Kidney (tissue), 13 donors: ENCODE measurements at regions not wholly inside any gene's neighbourhood (a gene's known extent, or its start where the extent isn't known, plus 50 kb on each side); places are given as distances from the start of the nearest gene placed in this dataset.

ENCODE experiments used
- DNase-seq, 5 donors: peaks; one replicate each; pipeline ENCODE4 v3.0.0-alpha.2; 2013 to 2020
- FAIRE-seq: peaks from 2 replicates; lab custom pipeline; 2012; peaks lifted over from hg19 to GRCh38; lab: Jason Lieb, UNC
- H3K27ac ChIP-seq, 2 donors: one replicate each; pipeline ENCODE4 v1.7.0; 2013; ENCODE audit warnings: low read depth in 2 of 2, low read length in 2 of 2, inconsistent platforms in 1 of 2
- H3K27me3 ChIP-seq: one replicate; pipeline ENCODE4 v1.7.1; 2013; ENCODE audit warnings: low read length, inconsistent platforms; ENCODE audit not compliant: control insufficient read depth, insufficient read depth
- H3K36me3 ChIP-seq, 3 donors: one replicate each; pipeline versions ENCODE4 v1.7.0 to v1.7.1; 2013; ENCODE audit warnings: low read length in 3 of 3, control low read depth in 1 of 3, inconsistent platforms in 1 of 3; ENCODE audit not compliant: insufficient read depth in 3 of 3, control insufficient read depth in 2 of 3
- H3K4me1 ChIP-seq, 3 donors: one replicate each; pipeline versions ENCODE4 v1.7.0 to v1.7.1; 2013; ENCODE audit warnings: low read length in 3 of 3, inconsistent platforms in 1 of 3, low read depth in 1 of 3; ENCODE audit not compliant: control insufficient read depth in 2 of 3, insufficient read depth in 2 of 3
- H3K4me3 ChIP-seq, 3 donors: one replicate each; pipeline versions ENCODE4 v1.7.0 to v1.8.1; 2013; ENCODE audit warnings: low read length in 3 of 3, control low read depth in 1 of 3, inconsistent platforms in 1 of 3
- H3K9ac ChIP-seq, 3 donors: one replicate each; pipeline versions ENCODE4 v1.7.0 to v1.7.1; 2013; ENCODE audit warnings: low read length in 3 of 3, control low read depth in 1 of 3, inconsistent platforms in 1 of 3
- H3K9me3 ChIP-seq, 3 donors: one replicate each; pipeline versions ENCODE4 v1.7.0 to v1.7.1; 2013; ENCODE audit warnings: low read length in 3 of 3, control low read depth in 1 of 3, inconsistent platforms in 1 of 3; ENCODE audit not compliant: control insufficient read depth in 2 of 3, insufficient read depth in 1 of 3
- CTCF ChIP-seq: IDR thresholded peaks from 3 replicates; pipeline ENCODE4 v1.5.1; 2012; ENCODE audit warnings: mild to moderate bottlenecking, moderate library complexity, borderline replicate concordance; ENCODE audit not compliant: insufficient read depth; ENCODE audit errors: extremely low read depth
- intact Hi-C: fragments of 100-400 bp; cut with DNase I; formaldehyde crosslinking; loops from one replicate; pipeline ENCODE4 v1.11.1; 2022
- donor health status: control.
- donor health status: control.
- donor health status: control.
- donor health status: control.
- donor health status: control.
- donor health status: DM: yes; HTN: yes; CAD: no.
- donor health status: Normal renal cell carcinoma (clear cell type).

- FAIRE-seq: no peak
- Histone ChIP-seq H3K9ac (no peak overlapping the region), H3K9me3 (no peaks in the 10 kb centered on the region), H3K27ac (no peak overlapping the region), H3K4me1 (peaks cover 0 to 7% (median 4%) of the 10 kb centered on the region in 3 donors), H3K4me3 (peak overlapping the region in 1 of 3 donors; percentile 58), H3K27me3 (no peaks in the 10 kb centered on the region), H3K36me3 (no peaks in the 10 kb centered on the region)
- intact Hi-C loops: no loop called here
- TF ChIP-seq CTCF: no peak
- no peak for DNase-seq
Observed at GRCh38 chr6:156634048-156634447, 143.1 kb upstream of the ARID1B start.

GRCh38 chr6:156633291-156633690 lies 143.9 kb upstream of the ARID1B start:
- no peak for DNase-seq
- Histone ChIP-seq H3K36me3 (no peaks in the 10 kb centered on the region), H3K27me3 (no peaks in the 10 kb centered on the region), H3K4me1 (peaks cover 0 to 7% (median 4%) of the 10 kb centered on the region in 3 donors), H3K9me3 (no peaks in the 10 kb centered on the region), H3K4me3 (no peak overlapping the region), H3K9ac (no peak overlapping the region), H3K27ac (no peak overlapping the region)
- FAIRE-seq: no peak
- TF ChIP-seq CTCF: no peak
- intact Hi-C loops: no loop called here

- DNase-seq: no peak
- no peak for TF ChIP-seq CTCF
- H3K9me3 ChIP-seq: no peaks in the 10 kb centered on the region
- H3K4me1 ChIP-seq: peaks cover 0 to 7% (median 4%) of the 10 kb centered on the region in 3 donors
- intact Hi-C loops: no loop called here
- no peak overlapping the region for H3K27ac ChIP-seq
- H3K27me3 ChIP-seq: no peaks in the 10 kb centered on the region
- no peak overlapping the region for H3K9ac ChIP-seq
- no peak overlapping the region for H3K4me3 ChIP-seq
- H3K36me3 ChIP-seq: no peaks in the 10 kb centered on the region
- no peak for FAIRE-seq
Observed at GRCh38 chr6:156630613-156631302, 146.4 kb upstream of the ARID1B start.
